Forelimb muscle (tissue), 1 donor: ENCODE measurements at regions not wholly inside any gene's neighbourhood (a gene's known extent, or its start where the extent isn't known, plus 50 kb on each side); places are given as distances from the start of the nearest gene placed in this dataset.

ENCODE experiments used
- DNase-seq: peaks from one replicate; pipeline ENCODE4 v3.0.0-alpha.2; 2013; ENCODE audit warnings: low read depth

GRCh38 chr15:99921101-99921500 is 187.9 kb upstream of the LYSMD4 start:
- DNase-seq: peak; percentile 70

- DNase-seq: no peak
Observed at GRCh38 chr15:99918072-99918471, 184.8 kb upstream of the LYSMD4 start.

GRCh38 chr15:99917252-99917651 is 184.0 kb upstream of the LYSMD4 start:
- DNase-seq: no peak

- no peak for DNase-seq
Observed at GRCh38 chr15:99916668-99917223, 183.5 kb upstream of the LYSMD4 start.

GRCh38 chr15:99914723-99915122 is 181.5 kb upstream of the LYSMD4 start:
- no peak for DNase-seq

- DNase-seq: no peak
Observed at GRCh38 chr15:99911816-99912215, 178.6 kb upstream of the LYSMD4 start.

GRCh38 chr15:99909592-99910295 is 176.5 kb upstream of the LYSMD4 start:
- DNase-seq: no peak

- DNase-seq: no peak
Observed at GRCh38 chr15:99907698-99908097, 174.5 kb upstream of the LYSMD4 start.

- no peak for DNase-seq
Observed at GRCh38 chr15:99906793-99907192, 173.6 kb upstream of the LYSMD4 start.

GRCh38 chr15:99906311-99906710 is 173.1 kb upstream of the LYSMD4 start:
- DNase-seq: no peak

GRCh38 chr15:99902248-99902928 is 169.2 kb upstream of the LYSMD4 start:
- DNase-seq: no peak

GRCh38 chr15:99895956-99896311 is 162.7 kb upstream of the LYSMD4 start:
- no peak for DNase-seq

GRCh38 chr15:99895189-99895955 is 162.1 kb upstream of the LYSMD4 start:
- no peak for DNase-seq

- DNase-seq: no peak
Observed at GRCh38 chr15:99878835-99879234, 145.6 kb upstream of the LYSMD4 start.

GRCh38 chr15:99873451-99873850 is 140.2 kb upstream of the LYSMD4 start:
- DNase-seq: no peak

GRCh38 chr15:99863550-99864198 is 130.4 kb upstream of the LYSMD4 start:
- no peak for DNase-seq

GRCh38 chr15:99857836-99858235 is 124.6 kb upstream of the LYSMD4 start:
- no peak for DNase-seq

- no peak for DNase-seq
Observed at GRCh38 chr15:99850517-99850916, 117.3 kb upstream of the LYSMD4 start.

GRCh38 chr15:99845009-99845408 is 111.8 kb upstream of the LYSMD4 start:
- no peak for DNase-seq

GRCh38 chr15:99844150-99844549 is 110.9 kb upstream of the LYSMD4 start:
- DNase-seq: no peak

GRCh38 chr15:99842071-99842470 is 108.8 kb upstream of the LYSMD4 start:
- DNase-seq: no peak
